ENCODE measurements at regions not wholly inside any gene's neighbourhood (a gene's known extent, or its start where the extent isn't known, plus 50 kb on each side); places are given as distances from the start of the nearest gene placed in this dataset.

GRCh38 chr3:147675761-147676160 lies 266.6 kb downstream of the ZIC1 start:
- TF ChIP-seq CTCF (IDR thresholded peaks at IDR 0.05; ENCODE audit: low read depth, low read length, poor library complexity, severe bottlenecking) (no peak), EZH2phosphoT487 (IDR thresholded peaks at IDR 0.05; ENCODE audit: borderline replicate concordance, low read length) (no peak)
